ENCODE measurements at regions not wholly inside any gene's neighbourhood (a gene's known extent, or its start where the extent isn't known, plus 50 kb on each side); places are given as distances from the start of the nearest gene placed in this dataset.

- no peak for DNase-seq (ENCODE audit: low read depth in 2 of 2)
These were observed 151.4 kb upstream of the TSHZ2 start for GRCh38 chr20:52820641-52821292.

GRCh38 chr20:52818491-52818890 lies 153.7 kb upstream of the TSHZ2 start:
- no peak for DNase-seq (ENCODE audit: low read depth in 2 of 2)

- no peak for DNase-seq (ENCODE audit: low read depth in 2 of 2)
These were observed 154.2 kb upstream of the TSHZ2 start for GRCh38 chr20:52817981-52818380.

- no peak for DNase-seq (ENCODE audit: low read depth in 2 of 2)
These were observed 154.6 kb upstream of the TSHZ2 start for GRCh38 chr20:52817511-52817910.

GRCh38 chr20:52814371-52814770 lies 157.8 kb upstream of the TSHZ2 start:
- no peak for DNase-seq (ENCODE audit: low read depth in 2 of 2)

- DNase-seq (ENCODE audit: low read depth in 2 of 2) = no peak
These were observed 159.8 kb upstream of the TSHZ2 start for GRCh38 chr20:52812231-52812847.

- no peak for DNase-seq (ENCODE audit: low read depth in 2 of 2)
These were observed 163.2 kb upstream of the TSHZ2 start for GRCh38 chr20:52809003-52809402.

GRCh38 chr20:52806918-52807317 lies 165.2 kb upstream of the TSHZ2 start:
- no peak for DNase-seq (ENCODE audit: low read depth in 2 of 2)

- DNase-seq (ENCODE audit: low read depth in 2 of 2) = no peak
These were observed 166.3 kb upstream of the TSHZ2 start for GRCh38 chr20:52805843-52806242.

GRCh38 chr20:52805296-52805571 lies 166.9 kb upstream of the TSHZ2 start:
- no peak for DNase-seq (ENCODE audit: low read depth in 2 of 2)

- no peak for DNase-seq (ENCODE audit: low read depth in 2 of 2)
These were observed 167.5 kb upstream of the TSHZ2 start for GRCh38 chr20:52804497-52805295.

- no peak for DNase-seq (ENCODE audit: low read depth in 2 of 2)
These were observed 170.5 kb upstream of the TSHZ2 start for GRCh38 chr20:52801628-52802006.

- no peak for DNase-seq (ENCODE audit: low read depth in 2 of 2)
These were observed 171.2 kb upstream of the TSHZ2 start for GRCh38 chr20:52800734-52801627.

GRCh38 chr20:52799130-52799529 lies 173.0 kb upstream of the TSHZ2 start:
- DNase-seq (ENCODE audit: low read depth in 2 of 2) = no peak

GRCh38 chr20:52798124-52798523 lies 174.0 kb upstream of the TSHZ2 start:
- no peak for DNase-seq (ENCODE audit: low read depth in 2 of 2)

GRCh38 chr20:52794853-52795252 lies 177.3 kb upstream of the TSHZ2 start:
- DNase-seq (ENCODE audit: low read depth in 2 of 2) = no peak

GRCh38 chr20:52793339-52793963 lies 178.7 kb upstream of the TSHZ2 start:
- no peak for DNase-seq (ENCODE audit: low read depth in 2 of 2)

- no peak for DNase-seq (ENCODE audit: low read depth in 2 of 2)
These were observed 181.1 kb upstream of the TSHZ2 start for GRCh38 chr20:52791091-52791490.

GRCh38 chr20:52789716-52790115 lies 182.4 kb upstream of the TSHZ2 start:
- no peak for DNase-seq (ENCODE audit: low read depth in 2 of 2)

GRCh38 chr20:52787962-52788361 lies 184.2 kb upstream of the TSHZ2 start:
- DNase-seq (ENCODE audit: low read depth in 2 of 2) = no peak

GRCh38 chr20:52787216-52787615 lies 184.9 kb upstream of the TSHZ2 start:
- no peak for DNase-seq (ENCODE audit: low read depth in 2 of 2)

GRCh38 chr20:52785679-52786078 lies 186.5 kb upstream of the TSHZ2 start:
- DNase-seq (ENCODE audit: low read depth in 2 of 2) = no peak

Measured in activated CD8-positive, alpha-beta memory T cell treated with anti-CD3 and anti-CD28 coated beads for 4 hours (primary cell).